HG03565 (cell line): ENCODE measurements at regions not wholly inside any gene's neighbourhood (a gene's known extent, or its start where the extent isn't known, plus 50 kb on each side); places are given as distances from the start of the nearest gene placed in this dataset.
"Not testable (repeated sequence)": the region's sequence is repeated elsewhere in the genome, so short reads cannot be mapped to it uniquely, and the experiment has no call there.

Source experiments
- ATAC-seq: cut with Tn5 transposase; IDR thresholded peaks from one replicate; pipeline ENCODE4 v1.9.1; 2021; ENCODE audit warnings: mild to moderate bottlenecking, moderate library complexity; ENCODE audit not compliant: unreplicated experiment

- ATAC-seq: not testable (repeated sequence)
Observed at GRCh38 chr5:135143682-135144081, 109.7 kb upstream of the PITX1 start.

DNA sequence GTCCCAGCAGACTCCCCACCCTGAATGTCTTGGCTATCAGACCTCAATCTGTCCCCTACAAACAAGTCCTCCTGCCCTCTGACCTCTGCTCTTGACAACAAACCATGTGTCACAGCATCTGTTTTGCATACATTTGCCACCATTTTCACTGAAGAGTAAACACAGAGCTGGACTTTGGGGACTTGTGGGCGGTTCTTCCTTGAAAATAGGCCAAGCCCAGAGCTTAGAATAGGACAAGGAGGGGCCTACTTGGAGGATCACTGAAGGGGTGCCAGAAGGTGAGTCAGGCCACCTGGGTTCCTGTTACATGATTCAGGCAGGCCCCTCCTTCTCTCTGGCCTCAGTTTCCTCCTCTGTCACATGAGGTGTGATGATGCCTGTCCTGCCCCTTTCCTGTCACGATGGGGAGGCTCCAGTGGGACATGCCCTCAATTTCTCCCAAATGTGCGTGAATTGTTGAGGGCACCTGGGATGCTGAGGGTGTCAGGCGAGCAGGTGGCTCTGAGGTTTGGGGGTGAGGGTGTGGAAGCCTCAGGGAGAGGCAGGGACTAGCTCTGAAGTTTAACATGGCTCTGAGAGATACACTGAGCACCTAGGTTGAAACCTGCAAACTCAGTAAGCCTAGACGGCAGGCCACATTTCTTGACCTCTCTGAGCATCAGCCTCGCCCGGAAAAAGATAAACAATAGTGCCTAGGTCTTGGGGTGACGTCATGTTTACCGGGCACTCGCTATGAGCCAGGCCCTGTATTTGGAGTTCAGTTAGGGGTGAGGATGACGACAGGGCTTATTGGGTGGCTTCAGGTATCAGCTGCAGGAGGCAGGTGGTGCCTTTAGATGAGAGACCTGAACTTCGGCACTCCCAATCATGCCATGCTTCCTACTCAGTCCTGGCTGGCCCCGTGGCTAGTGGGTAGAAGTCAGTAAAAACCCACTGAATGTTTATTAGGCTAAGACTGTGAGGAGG, 107.6 kb upstream of the PITX1 start:
- no peak for ATAC-seq

DNA sequence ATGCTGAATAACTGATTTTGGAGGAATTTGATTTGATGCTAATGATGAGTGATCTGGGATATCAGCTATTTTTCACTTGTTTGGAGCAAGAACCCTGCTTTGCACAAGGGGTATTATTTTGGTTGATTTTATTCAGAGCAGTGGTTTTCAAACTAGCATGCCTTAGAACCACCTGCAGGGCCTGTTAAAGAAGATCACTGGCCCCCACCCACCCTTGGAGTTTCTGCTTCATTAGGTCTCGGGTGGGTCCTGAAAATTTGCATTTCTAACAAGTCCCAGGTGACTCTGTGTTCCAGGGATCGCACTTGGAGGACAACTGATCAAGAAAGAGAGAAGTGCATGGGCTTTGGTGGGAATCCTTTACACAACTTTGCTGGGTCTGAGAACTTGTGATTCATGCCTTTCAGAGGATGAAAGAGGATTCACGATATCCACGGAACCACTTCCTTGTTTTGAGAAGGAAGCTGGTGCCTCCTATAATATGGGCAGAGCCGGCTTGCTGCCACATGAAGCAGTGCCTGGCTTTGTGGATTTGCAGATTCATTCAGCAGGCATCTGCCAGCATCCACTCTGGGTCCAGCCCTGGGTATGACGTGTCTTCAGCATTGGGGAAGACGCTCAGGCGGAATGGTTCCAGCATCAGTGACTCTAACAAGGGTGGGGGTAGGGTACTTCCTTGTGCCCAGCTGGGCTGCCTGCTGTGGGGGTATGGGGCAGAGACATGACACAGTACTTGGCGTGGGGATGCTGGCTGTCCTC, 106.6 kb upstream of the PITX1 start:
- no peak for ATAC-seq

GRCh38 chr5:135139381-135140134, 105.5 kb upstream of the PITX1 start:
- ATAC-seq: no peak

GRCh38 chr5:135138116-135138850, 104.3 kb upstream of the PITX1 start:
- no peak for ATAC-seq

- ATAC-seq: no peak
Observed at GRCh38 chr5:135137146-135137915, 103.3 kb upstream of the PITX1 start.

GRCh38 chr5:135136546-135136945, 102.5 kb upstream of the PITX1 start:
- no peak for ATAC-seq

- ATAC-seq: no peak
Observed at GRCh38 chr5:135135530-135136226, 101.7 kb upstream of the PITX1 start.

DNA sequence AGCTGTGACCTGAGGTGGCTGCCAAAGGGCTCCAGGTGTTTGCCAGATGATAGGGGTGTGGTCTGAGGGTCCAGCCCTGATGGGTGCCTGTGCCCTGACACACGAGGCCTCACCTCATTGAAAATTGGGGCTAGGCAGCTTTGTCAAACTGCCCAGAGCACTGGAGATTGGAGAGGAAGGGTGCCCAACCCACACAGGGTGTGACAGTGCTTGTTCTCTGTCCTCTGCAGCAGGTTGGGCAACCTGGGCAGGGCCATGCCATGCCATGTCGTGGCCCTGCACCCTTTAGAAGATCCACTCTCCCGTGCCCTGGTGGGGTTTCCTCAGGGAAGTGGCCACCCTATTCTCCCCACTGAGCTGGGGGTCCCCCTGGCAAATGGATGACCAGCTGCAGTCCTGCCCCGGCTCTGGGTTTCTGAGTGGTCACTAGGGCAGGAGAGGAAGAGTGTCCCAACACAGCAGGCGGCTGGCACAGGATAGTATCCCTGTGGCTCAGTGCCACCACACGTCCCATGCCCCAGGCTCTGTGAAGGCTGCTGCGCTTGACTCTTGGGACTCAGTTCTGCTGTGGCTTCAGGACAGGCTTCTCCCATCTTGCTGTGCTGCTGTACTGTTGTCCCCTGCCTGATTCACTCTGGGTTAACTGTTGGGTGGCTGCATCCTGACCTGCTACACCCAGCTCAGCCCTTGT, 100.8 kb upstream of the PITX1 start:
- no peak for ATAC-seq

- no peak for ATAC-seq
Observed at GRCh38 chr5:135133698-135134515, 99.9 kb upstream of the PITX1 start.

- ATAC-seq: no peak
Observed at GRCh38 chr5:135133181-135133580, 99.2 kb upstream of the PITX1 start.

DNA sequence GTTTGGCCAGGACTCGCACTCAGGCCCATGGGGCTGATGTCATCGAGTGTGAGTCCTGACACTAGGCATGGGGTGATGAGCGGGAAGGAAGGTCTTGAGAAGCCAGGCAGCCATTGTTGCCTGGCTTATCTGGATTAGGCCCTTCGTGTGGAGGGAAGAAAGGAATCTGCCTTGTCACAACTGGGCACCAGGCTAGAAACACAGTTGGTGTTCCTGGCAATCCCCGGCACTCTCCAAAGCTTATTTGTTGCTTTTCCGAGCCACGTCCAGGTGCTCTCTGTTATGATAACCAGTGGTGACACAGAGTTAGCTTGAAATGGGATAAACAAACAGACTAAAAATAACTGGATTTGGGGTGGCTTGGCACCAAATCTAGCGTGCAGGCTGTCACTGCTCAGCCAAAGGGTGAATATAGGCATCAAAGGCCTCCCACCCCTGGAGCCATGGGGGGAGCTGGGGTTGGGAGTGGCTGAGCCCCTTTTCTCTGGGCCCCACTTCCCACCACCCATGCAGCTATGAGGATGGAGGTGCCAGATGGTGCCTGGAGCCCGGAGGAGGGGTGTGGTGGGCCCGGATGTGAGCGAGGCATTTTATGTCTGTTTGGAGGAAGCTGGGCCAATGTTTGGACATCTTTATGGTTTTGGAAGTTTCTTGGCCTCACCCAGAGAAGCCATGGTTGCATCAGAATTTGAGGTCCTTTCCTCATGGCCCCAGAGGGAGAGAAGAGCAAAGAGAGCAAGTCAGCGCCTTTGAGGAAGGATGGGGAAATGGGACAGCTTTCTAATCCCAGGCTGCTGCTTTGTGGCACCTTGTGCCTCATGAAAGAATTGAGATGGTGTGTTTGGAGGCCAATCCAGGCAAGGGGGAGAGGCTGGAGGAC, 98.0 kb upstream of the PITX1 start:
- ATAC-seq: no peak

DNA sequence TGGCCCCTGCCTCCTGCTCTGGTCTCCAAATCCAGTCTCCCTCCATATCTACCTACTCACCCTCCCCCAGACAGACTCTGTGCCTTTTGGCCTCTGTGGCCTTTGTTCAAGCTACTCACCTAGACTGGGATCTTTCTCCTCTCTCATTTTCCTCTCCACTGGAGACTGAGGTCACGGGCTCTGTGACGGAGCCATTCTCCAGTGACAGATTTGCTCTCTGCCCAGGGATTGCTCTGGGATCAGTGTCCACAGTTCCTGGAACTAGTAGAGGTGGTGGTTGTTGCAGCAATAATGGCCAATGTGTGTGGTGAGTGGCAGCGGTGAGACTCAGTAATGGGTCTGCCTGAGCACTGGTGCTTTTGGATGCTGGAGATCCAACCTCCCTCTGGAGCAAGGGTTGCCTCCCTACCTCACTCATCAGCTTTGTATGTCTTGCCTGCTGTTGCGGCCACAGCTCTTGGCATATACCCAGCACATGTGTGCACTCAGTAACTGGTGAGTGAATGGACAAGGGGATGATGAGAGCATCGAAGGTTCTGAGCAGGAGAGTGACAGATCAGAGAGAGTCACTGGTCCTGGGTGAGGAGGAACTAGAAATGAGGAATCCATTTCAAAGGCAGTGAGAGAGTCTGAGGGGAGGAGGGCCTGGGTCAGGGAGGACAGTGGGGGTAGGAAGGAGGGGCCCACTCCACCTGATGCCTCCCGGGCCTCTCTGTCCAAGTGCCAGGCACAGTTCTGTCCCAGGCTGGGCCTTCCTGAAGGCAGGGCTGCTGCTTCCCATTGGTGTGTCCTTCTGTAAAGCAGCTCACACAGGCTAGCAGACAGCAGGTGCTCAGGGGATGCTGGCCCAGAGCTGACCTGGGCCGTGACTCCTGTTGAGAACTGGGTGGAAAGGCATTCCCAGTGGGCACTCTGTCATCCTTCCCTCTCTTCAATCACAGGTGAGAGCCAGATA, 96.5 kb upstream of the PITX1 start:
- no peak for ATAC-seq

GRCh38 chr5:135129307-135129706, 95.3 kb upstream of the PITX1 start:
- no peak for ATAC-seq

DNA sequence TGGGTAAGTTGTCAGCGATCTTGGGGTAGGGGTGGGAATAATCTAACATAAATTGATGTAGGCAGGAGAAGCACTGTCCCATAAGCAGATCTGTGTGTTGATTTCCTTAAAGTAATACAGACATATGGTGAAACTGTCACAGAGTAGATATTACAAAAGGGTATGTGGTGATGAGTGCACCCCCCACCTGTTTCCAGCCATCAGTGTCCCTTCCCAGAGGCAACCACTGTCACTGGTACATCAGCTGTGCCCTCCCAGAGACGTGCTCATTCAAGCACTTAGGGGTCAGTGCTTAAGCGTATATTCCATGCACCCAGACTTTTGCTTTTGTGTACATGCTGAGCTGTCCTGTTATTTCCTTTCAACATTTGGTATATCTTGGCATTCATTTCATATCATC, 94.3 kb upstream of the PITX1 start:
- no peak for ATAC-seq
